GM21447 (cell line): ENCODE measurements at regions not wholly inside any gene's neighbourhood (a gene's known extent, or its start where the extent isn't known, plus 50 kb on each side); places are given as distances from the start of the nearest gene placed in this dataset.

ENCODE experiments used
- ATAC-seq: cut with Tn5 transposase; IDR thresholded peaks from one replicate; pipeline ENCODE4 v1.9.1; 2021; ENCODE audit not compliant: unreplicated experiment

- ATAC-seq, result peak; percentile 89
Measured at GRCh38 chr3:39000008-39000450, 51.7 kb downstream of the SCN11A start.

GRCh38 chr3:38998086-38998485 is 53.7 kb downstream of the SCN11A start:
- no peak for ATAC-seq

- no peak for ATAC-seq
Measured at GRCh38 chr3:38996193-38996592, 55.6 kb downstream of the SCN11A start.

- no peak for ATAC-seq
Measured at GRCh38 chr3:38994251-38994650, 57.5 kb downstream of the SCN11A start.

- no peak for ATAC-seq
Measured at GRCh38 chr3:38992117-38992760, 59.5 kb downstream of the SCN11A start.

GRCh38 chr3:38990621-38991020 is 61.1 kb downstream of the SCN11A start:
- no peak for ATAC-seq

- ATAC-seq, result no peak
Measured at GRCh38 chr3:38989917-38990510, 61.7 kb downstream of the SCN11A start.

- no peak for ATAC-seq
Measured at GRCh38 chr3:38988955-38989354, 62.8 kb downstream of the SCN11A start.

GRCh38 chr3:38987456-38987855 is 64.3 kb downstream of the SCN11A start:
- no peak for ATAC-seq

- no peak for ATAC-seq
Measured at GRCh38 chr3:38986901-38987300, 64.8 kb downstream of the SCN11A start.

- ATAC-seq, result no peak
Measured at GRCh38 chr3:38985981-38986380, 65.8 kb downstream of the SCN11A start.

GRCh38 chr3:38985581-38985980 is 66.2 kb downstream of the SCN11A start:
- no peak for ATAC-seq

- ATAC-seq, result no peak
Measured at GRCh38 chr3:38984731-38985130, 67.0 kb downstream of the SCN11A start.

GRCh38 chr3:38984110-38984509 is 67.6 kb downstream of the SCN11A start:
- no peak for ATAC-seq

- ATAC-seq, result no peak
Measured at GRCh38 chr3:38980938-38981337, 70.8 kb downstream of the SCN11A start.

GRCh38 chr3:38978729-38979128 is 73.0 kb downstream of the SCN11A start:
- ATAC-seq, result no peak

GRCh38 chr3:38970851-38971638 is 80.7 kb downstream of the SCN11A start:
- no peak for ATAC-seq

- ATAC-seq, result no peak
Measured at GRCh38 chr3:38969317-38970235, 82.2 kb downstream of the SCN11A start.

GRCh38 chr3:38968891-38969290 is 82.9 kb downstream of the SCN11A start:
- no peak for ATAC-seq

GRCh38 chr3:38968403-38968802 is 83.3 kb downstream of the SCN11A start:
- no peak for ATAC-seq

GRCh38 chr3:38967693-38967989 is 84.1 kb downstream of the SCN11A start:
- ATAC-seq, result no peak
